Activated naive CD4-positive, alpha-beta T cell treated with anti-CD3 and anti-CD28 coated beads, Interleukin-2, amount 50 U/mL, for 72 hours (primary cell): ENCODE measurements at regions not wholly inside any gene's neighbourhood (a gene's known extent, or its start where the extent isn't known, plus 50 kb on each side); places are given as distances from the start of the nearest gene placed in this dataset.
"Not testable (repeated sequence)": the region's sequence is repeated elsewhere in the genome, so short reads cannot be mapped to it uniquely, and the experiment has no call there.

Experiments used
- ATAC-seq, 2 donors: fragments of 150-1000 bp; cut with Tn5 transposase; 2 replicates each; pipeline ENCODE4 v1.10.0; 2021; ENCODE audit warnings: mild to moderate bottlenecking in 2 of 2, moderate library complexity in 2 of 2
- DNase-seq, 2 donors: peaks; one replicate each; pipeline ENCODE4 v3.0.0; 2021 to 2022; ENCODE audit warnings: low spot score in 2 of 2
- H3K27ac Mint-ChIP-seq, 2 donors: one replicate each; pipeline ENCODE4 v1.8.0; 2022; ENCODE audit warnings: mild to moderate bottlenecking in 2 of 2, mixed read lengths in 2 of 2
- H3K36me3 Mint-ChIP-seq, 2 donors: one replicate each; pipeline ENCODE4 v1.8.0; 2022; ENCODE audit warnings: mixed read lengths in 2 of 2
- H3K9me3 Mint-ChIP-seq, 2 donors: one replicate each; pipeline ENCODE4 v1.8.0; 2022; ENCODE audit warnings: mixed read lengths in 2 of 2

DNA sequence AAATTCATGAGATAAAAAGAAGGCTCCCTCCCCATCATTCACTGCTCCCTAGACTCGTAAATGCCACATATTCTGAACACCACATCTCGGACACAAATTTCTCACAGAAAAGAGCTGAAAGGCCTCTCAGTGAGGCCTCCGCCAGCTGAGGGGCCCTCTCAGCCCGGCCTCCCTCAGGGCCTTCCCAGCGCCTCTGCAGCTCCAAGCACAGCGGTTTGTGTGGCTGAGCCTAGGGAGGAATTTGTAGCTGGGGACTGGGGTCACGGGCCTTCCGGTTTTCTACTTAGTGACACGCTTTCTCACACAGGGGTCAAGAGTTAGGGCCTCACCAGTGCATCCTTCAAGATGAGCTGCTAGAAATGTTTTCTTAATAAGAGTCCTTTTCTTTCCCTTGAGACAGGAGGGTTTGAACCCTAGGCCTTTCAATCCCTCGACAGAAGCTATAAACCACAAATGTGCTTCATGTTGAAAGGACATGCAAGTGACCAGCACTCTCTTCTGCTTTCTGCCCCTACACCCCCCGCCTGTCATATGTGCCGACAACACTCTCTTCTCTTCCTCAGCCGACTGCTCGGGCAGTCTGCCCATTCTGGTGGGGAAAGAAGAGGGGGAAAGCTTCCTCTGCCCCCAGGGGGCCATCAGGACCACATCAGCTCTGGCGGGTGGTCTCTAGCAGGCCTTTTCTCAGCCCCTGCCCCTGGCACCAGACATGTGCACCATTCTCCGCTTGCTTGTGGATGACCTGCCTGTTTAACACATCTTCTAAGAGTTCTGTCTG, 104.9 kb downstream of the CHIC2 start:
- no peak for ATAC-seq
- H3K9me3 Mint-ChIP-seq: no peaks in the 10 kb centered on the region
- no peak overlapping the region for H3K27ac Mint-ChIP-seq
- H3K36me3 Mint-ChIP-seq: no peaks in the 10 kb centered on the region
- no peak for DNase-seq

DNA sequence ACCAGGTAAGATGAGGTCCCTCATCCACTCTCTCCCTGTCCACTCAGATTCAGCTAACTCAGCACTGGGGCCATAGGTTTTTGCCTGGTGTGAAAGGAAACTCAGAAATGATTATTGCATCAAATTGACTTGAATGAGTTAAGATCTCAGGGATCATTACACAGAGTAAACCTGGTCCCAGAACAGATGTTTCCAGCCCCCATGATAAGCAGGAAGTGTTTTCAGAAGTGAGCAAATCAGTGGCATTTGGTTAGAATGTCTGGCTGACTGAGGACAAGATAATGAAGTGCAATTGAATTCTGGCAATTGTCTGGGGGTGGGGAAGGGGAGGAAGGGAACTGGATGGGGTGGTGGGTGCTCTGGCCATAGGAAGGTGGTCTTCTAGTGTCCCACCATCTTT, 108.0 kb downstream of the CHIC2 start:
- Mint-ChIP-seq H3K36me3 (no peaks in the 10 kb centered on the region), H3K27ac (no peak overlapping the region), H3K9me3 (no peaks in the 10 kb centered on the region)
- ATAC-seq (no peak), DNase-seq (no peak)

DNA sequence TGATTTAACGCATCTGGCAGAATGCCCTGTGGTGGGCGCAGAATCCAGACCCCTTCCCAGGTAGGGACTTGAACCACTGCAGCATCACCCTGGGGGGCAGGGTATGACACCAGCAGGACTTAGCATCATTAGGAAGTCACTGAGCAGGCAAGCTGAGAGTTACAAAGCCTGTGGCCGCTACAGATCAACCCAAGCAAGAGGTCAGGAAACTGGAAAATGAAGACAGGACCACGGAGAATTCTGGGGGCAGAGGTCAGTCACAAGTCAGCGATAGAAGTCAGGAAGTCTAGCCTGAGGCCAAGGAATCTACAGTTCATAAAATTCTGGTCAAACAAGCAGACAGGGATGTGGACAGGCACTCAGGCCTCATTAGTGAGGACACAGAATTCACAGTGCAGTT, 108.4 kb downstream of the CHIC2 start:
- Mint-ChIP-seq H3K27ac (no peak overlapping the region), H3K9me3 (no peaks in the 10 kb centered on the region), H3K36me3 (no peaks in the 10 kb centered on the region)
- no peak for DNase-seq
- no peak for ATAC-seq

- H3K27ac Mint-ChIP-seq: no peak overlapping the region
- DNase-seq (no peak), ATAC-seq (no peak)
- H3K36me3 Mint-ChIP-seq: no peaks in the 10 kb centered on the region
- H3K9me3 Mint-ChIP-seq: no peaks in the 10 kb centered on the region
Measured at GRCh38 chr4:53951414-53951813, 113.0 kb downstream of the CHIC2 start.

- DNase-seq (no peak), ATAC-seq (no peak)
- Mint-ChIP-seq H3K36me3 (peaks cover 0 to 8% of the 10 kb centered on the region in 2 donors), H3K9me3 (peaks cover 0 to 5% of the 10 kb centered on the region in 2 donors), H3K27ac (no peak overlapping the region)
Measured at GRCh38 chr4:53943345-53944085, 120.9 kb downstream of the CHIC2 start.

DNA sequence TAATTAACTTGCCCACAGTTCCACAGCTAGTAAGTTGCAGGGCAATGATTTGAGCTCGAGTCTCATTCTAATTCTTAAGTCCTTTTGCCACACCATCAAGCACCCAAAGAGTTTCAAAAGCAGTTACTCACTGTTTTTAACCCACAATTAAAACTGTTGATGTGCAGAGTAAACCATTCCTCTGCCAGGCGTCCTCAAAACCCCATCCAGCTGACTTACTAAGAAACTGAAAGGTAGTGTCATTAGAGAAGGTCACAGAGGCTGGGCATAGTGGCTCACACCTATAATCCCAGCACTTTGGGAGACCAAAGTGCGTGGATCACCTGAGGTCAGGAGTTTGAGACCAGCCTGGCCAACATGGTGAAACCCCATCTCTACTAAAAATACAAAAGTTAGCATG, 121.7 kb downstream of the CHIC2 start:
- Mint-ChIP-seq H3K27ac (no peak overlapping the region), H3K36me3 (peaks cover 0 to 8% of the 10 kb centered on the region in 2 donors), H3K9me3 (peaks cover 0 to 5% of the 10 kb centered on the region in 2 donors)
- DNase-seq (no peak), ATAC-seq (no peak)

GRCh38 chr4:53941331-53941730, 123.1 kb downstream of the CHIC2 start:
- peaks cover 0 to 8% of the 10 kb centered on the region in 2 donors for H3K36me3 Mint-ChIP-seq
- DNase-seq: no peak
- no peak for ATAC-seq
- peaks cover 0 to 5% of the 10 kb centered on the region in 2 donors for H3K9me3 Mint-ChIP-seq
- no peak overlapping the region for H3K27ac Mint-ChIP-seq

- not testable (repeated sequence) for H3K9me3 Mint-ChIP-seq, H3K27ac Mint-ChIP-seq, DNase-seq, ATAC-seq, H3K36me3 Mint-ChIP-seq
Measured at GRCh38 chr4:53939892-53940291, 124.5 kb downstream of the CHIC2 start.

DNA sequence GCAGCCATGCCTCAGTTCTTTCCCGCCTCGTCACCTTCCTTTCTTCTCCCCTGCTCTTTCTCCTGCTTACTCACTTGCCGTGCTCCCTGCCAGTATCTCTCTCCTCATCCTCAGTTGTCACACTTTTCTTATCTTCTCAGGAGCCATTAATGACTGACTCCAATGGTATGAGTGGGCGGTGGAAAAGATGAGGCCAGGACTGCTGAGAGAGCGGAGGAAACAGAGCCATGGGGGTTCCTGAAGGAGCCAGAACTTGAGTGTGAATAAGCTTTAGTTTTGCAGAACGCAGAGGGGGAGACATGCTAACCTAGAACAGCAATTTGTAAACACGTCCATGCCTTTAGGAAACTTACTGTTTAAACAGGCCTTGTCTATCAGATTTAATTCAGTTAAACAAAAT, 126.5 kb downstream of the CHIC2 start:
- ATAC-seq (no peak), DNase-seq (no peak)
- Mint-ChIP-seq H3K27ac (no peak overlapping the region), H3K9me3 (peaks cover 0 to 5% of the 10 kb centered on the region in 2 donors), H3K36me3 (peaks cover 0 to 8% of the 10 kb centered on the region in 2 donors)

GRCh38 chr4:53937327-53937726, 127.1 kb downstream of the CHIC2 start:
- DNase-seq: no peak
- Mint-ChIP-seq H3K36me3 (peaks cover 0 to 8% of the 10 kb centered on the region in 2 donors), H3K27ac (no peak overlapping the region), H3K9me3 (peaks cover 0 to 5% of the 10 kb centered on the region in 2 donors)
- no peak for ATAC-seq

DNA sequence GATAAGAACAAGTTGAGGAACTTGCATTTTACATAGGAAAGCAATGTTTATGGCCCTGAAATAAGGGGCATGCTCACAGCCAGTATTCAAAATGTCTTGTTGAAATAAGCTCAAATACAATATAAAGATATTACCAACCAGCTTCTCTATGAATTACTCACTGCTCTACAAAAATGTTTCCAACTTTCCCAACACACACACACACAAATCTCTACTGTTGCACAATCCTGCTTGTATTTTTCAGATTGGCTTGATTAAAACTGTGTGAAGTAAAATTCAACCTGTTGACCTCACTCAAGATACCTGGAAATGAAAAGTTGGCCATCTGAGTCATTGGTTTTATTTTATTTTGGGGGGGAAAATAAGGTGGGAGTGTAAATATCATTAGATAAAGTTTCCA, 128.6 kb downstream of the CHIC2 start:
- no peak overlapping the region for H3K27ac Mint-ChIP-seq
- ATAC-seq (no peak), DNase-seq (no peak)
- peaks cover 0 to 5% of the 10 kb centered on the region in 2 donors for H3K9me3 Mint-ChIP-seq
- peaks cover 0 to 8% of the 10 kb centered on the region in 2 donors for H3K36me3 Mint-ChIP-seq

GRCh38 chr4:53932796-53933610, 131.4 kb downstream of the CHIC2 start:
- Mint-ChIP-seq H3K27ac (no peak overlapping the region), H3K36me3 (no peaks in the 10 kb centered on the region), H3K9me3 (no peaks in the 10 kb centered on the region)
- ATAC-seq (no peak), DNase-seq (no peak)

DNA sequence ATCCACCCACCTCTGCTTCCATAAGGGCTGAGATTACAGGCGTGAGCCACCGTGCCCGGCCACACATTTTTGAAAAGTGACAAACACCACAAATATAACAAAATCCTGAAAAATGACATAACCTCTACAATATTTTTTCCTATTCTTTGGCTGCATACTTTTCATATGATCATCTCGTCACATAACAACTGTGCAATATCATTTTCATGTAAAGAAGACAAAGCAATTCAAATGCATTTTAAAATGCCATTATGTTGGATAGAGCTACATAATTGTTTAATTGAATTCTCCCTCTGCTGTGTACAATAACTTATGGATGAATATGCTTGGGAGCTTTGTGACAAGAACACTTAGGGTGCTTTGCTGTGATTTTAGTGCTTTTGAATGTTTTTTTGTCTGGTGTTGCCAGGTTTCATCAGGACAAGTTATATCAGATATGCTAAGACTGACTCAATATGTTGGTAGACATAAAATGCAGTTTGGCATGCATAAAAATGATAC, 132.9 kb downstream of the CHIC2 start:
- ATAC-seq (no peak), DNase-seq (no peak)
- Mint-ChIP-seq H3K27ac (no peak overlapping the region), H3K9me3 (no peaks in the 10 kb centered on the region), H3K36me3 (no peaks in the 10 kb centered on the region)

- no peak overlapping the region for H3K27ac Mint-ChIP-seq
- no peaks in the 10 kb centered on the region for H3K36me3 Mint-ChIP-seq
- peak in 1 of 2 donors; percentile 51 for DNase-seq
- H3K9me3 Mint-ChIP-seq: no peaks in the 10 kb centered on the region
- peak; percentile 80 to 81 for ATAC-seq
Measured at GRCh38 chr4:53929955-53930798, 134.2 kb downstream of the CHIC2 start.

DNA sequence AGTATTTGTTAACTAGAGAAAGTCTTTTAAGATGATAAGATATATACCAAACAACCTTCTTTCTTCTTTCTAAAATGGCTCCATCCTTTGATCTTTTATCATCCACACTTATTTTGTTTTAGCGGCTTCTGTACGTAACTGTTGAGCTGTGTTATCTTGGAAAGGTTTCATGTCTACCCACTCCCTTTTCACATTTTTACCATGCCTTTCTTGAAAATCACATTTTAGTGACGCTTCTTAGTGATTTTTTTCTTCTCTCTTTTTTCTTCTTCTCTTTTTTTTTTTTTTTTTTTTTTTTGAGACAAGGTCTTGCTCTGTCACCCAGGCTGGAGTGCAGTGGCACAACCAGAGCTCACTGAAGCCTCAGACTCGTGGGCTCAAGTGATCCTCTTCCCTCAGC, 135.1 kb downstream of the CHIC2 start:
- ATAC-seq (no peak), DNase-seq (no peak)
- Mint-ChIP-seq H3K27ac (no peak overlapping the region), H3K36me3 (no peaks in the 10 kb centered on the region), H3K9me3 (no peaks in the 10 kb centered on the region)

DNA sequence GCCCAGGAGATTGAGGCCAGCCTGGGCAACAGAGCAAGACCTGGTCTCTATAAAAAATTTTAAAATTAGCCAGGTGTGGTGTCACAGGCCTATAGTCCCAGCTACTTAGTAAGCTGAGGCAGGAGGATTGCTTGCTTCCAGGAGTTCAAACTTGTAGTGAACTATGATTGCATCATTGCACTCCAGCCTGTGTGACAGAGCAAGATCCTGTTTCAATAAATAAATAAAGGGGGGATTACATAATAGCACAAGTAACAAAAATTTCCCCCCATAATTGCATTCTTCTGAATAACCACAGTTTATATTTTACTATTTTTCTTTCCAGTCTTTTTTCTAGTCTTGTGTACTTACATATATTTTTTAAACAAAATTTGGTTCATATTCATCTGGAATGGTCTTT, 135.6 kb downstream of the CHIC2 start:
- H3K9me3 Mint-ChIP-seq: no peaks in the 10 kb centered on the region
- no peaks in the 10 kb centered on the region for H3K36me3 Mint-ChIP-seq
- ATAC-seq (no peak), DNase-seq (no peak)
- H3K27ac Mint-ChIP-seq: no peak overlapping the region
